HepG2 (cell line): ENCODE measurements at regions not wholly inside any gene's neighbourhood (a gene's known extent, or its start where the extent isn't known, plus 50 kb on each side); places are given as distances from the start of the nearest gene placed in this dataset.
A peak's percentile ranks its signal among the peaks of the same experiment; 100 is the strongest.

Experiments
- ATF7-NPFF ChIP-seq: sonication (generic); formaldehyde crosslinking; IDR thresholded peaks from 2 replicates; pipeline ENCODE4 v1.8.1; 2023; ENCODE audit warnings: mild to moderate bottlenecking, low read depth, missing genetic modification reagents, moderate library complexity
- BATF2 ChIP-seq: sonication (generic); formaldehyde crosslinking; IDR thresholded peaks from 2 replicates; pipeline ENCODE4 v1.8.0; 2022; ENCODE audit warnings: mild to moderate bottlenecking, missing genetic modification reagents, moderate library complexity
- GABPA ChIP-seq, 2 experiments: IDR thresholded peaks; 2 replicates each; pipeline ENCODE4 v1.6.1; 2011 to 2016; ENCODE audit warnings: low read depth in 2 of 2, low read length in 1 of 2, missing biosample characterization in 1 of 2, missing genetic modification characterization in 1 of 2
- GATAD1 ChIP-seq: IDR thresholded peaks from 2 replicates; pipeline ENCODE4 v1.6.1; 2016; ENCODE audit warnings: missing genetic modification reagents, missing compliant biosample characterization
- HHEX ChIP-seq: IDR thresholded peaks from 2 replicates; pipeline ENCODE4 v1.6.1; 2016; ENCODE audit warnings: control low read depth
- MAF1 ChIP-seq: sonication (generic); formaldehyde crosslinking; IDR thresholded peaks from 2 replicates; pipeline ENCODE4 v1.5.0; 2020; ENCODE audit warnings: missing genetic modification reagents, borderline replicate concordance
- RARG ChIP-seq: sonication (generic); formaldehyde crosslinking; IDR thresholded peaks from 2 replicates; pipeline ENCODE4 v1.4.0; 2020; ENCODE audit warnings: low read depth, mild to moderate bottlenecking, missing genetic modification reagents
- SOX6 ChIP-seq, 2 experiments: fragments of 450-650 bp in 1 of 2; sonication (generic) in 1 of 2; formaldehyde crosslinking in 1 of 2; IDR thresholded peaks; 2 replicates each; pipeline versions ENCODE4 v1.4.0 to v1.6.1; 2017 to 2020; ENCODE audit warnings: antibody characterized with exemption in 1 of 2, mild to moderate bottlenecking in 1 of 2, missing genetic modification reagents in 1 of 2
- TARDBP ChIP-seq: sonication (generic); formaldehyde crosslinking; IDR thresholded peaks from 2 replicates; pipeline ENCODE4 v1.8.0; 2022; ENCODE audit warnings: mild to moderate bottlenecking, missing genetic modification reagents
- YEATS2 ChIP-seq: sonication (generic); formaldehyde crosslinking; IDR thresholded peaks from 2 replicates; pipeline ENCODE4 v1.4.0; 2020; ENCODE audit warnings: missing genetic modification reagents, borderline replicate concordance
- YY1 ChIP-seq: IDR thresholded peaks from 2 replicates; pipeline ENCODE4 v1.6.1; 2011; ENCODE audit warnings: low read length, low read depth, moderate library complexity, mild to moderate bottlenecking; ENCODE audit not compliant: insufficient read depth, insufficient replicate concordance
- ZC3H4 ChIP-seq: sonication (generic); formaldehyde crosslinking; IDR thresholded peaks from 2 replicates; pipeline ENCODE4 v1.4.0; 2020; ENCODE audit warnings: missing genetic modification reagents, borderline replicate concordance
- ZFY ChIP-seq: sonication (generic); formaldehyde crosslinking; IDR thresholded peaks from 2 replicates; pipeline ENCODE4 v1.4.0; 2020; ENCODE audit warnings: missing genetic modification reagents
- ZNF335 ChIP-seq: sonication (generic); formaldehyde crosslinking; IDR thresholded peaks from 2 replicates; pipeline ENCODE4 v1.4.0; 2020; ENCODE audit warnings: missing genetic modification reagents
- ZNF563 ChIP-seq: sonication (generic); formaldehyde crosslinking; IDR thresholded peaks from 2 replicates; pipeline ENCODE4 v1.8.0; 2022; ENCODE audit warnings: mild to moderate bottlenecking, moderate library complexity, missing genetic modification reagents
- ZNF639 ChIP-seq: conservative IDR thresholded peaks from 2 replicates; pipeline ENCODE4 v1.6.1; 2018; ENCODE audit warnings: missing genetic modification reagents
- ZNF670 ChIP-seq: sonication (generic); formaldehyde crosslinking; IDR thresholded peaks from 2 replicates; pipeline ENCODE4 v1.8.0; 2022; ENCODE audit warnings: mild to moderate bottlenecking, missing genetic modification reagents, borderline replicate concordance
- ZNF891 ChIP-seq: sonication (generic); formaldehyde crosslinking; IDR thresholded peaks from 2 replicates; pipeline ENCODE4 v1.5.0; 2020; ENCODE audit warnings: mild to moderate bottlenecking, missing genetic modification reagents
- ZXDC ChIP-seq: sonication (generic); formaldehyde crosslinking; IDR thresholded peaks from 2 replicates; pipeline ENCODE4 v1.5.0; 2020; ENCODE audit warnings: mild to moderate bottlenecking, missing genetic modification reagents
- TF ChIP-seq, protein P1 (sequence below): sonication (generic); formaldehyde crosslinking; IDR thresholded peaks from 2 replicates; pipeline ENCODE4 v1.4.0; 2020; ENCODE audit warnings: low read depth, missing genetic modification reagents
- TF ChIP-seq, protein P2 (sequence below): sonication (generic); formaldehyde crosslinking; IDR thresholded peaks from 2 replicates; pipeline ENCODE4 v1.4.0; 2020; ENCODE audit warnings: mild to moderate bottlenecking, missing genetic modification reagents

DNA sequence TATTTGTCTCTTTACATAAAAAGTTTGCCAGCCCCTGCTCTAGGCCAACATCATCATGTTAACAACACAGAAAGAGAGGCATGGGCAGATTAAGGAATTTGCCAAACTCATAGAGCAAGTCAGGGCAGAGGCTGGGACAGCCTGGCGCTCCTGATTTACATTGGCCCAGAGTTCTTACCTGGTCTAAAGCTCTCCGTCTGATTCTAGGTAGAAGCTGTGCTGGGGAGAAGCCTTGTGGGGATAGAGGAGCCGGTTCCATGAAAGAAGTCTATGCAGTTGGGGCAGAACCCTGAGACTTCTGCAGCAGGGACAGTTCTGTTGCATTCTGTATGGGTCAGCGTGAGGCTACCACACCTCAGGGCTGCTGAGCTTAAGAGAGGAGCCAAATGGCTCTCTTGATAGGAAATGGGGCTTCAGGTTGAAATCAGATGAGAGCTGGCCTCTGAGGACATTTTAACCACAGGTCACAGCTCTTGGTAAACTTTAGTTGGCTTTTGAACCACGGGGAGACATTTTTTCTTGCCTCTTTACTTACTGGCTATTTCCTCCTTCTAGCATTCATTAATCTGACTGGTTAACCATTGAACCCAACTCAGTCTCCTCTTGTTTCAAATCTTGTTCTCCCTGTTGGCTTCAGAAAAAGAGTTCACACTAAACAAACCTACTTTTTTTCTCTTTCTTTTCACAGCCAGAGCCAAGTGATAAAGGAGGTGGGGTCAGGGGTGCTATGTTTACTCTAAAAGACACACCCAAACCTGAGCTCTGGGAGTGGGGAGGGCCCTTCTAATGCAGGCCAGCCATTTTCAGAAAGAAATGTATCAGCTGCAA, 250.7 kb downstream of the OPA1 start (continued):
- TF ChIP-seq ZXDC (CRISPR knock-in tag) (no peak), ZNF563 (CRISPR knock-in tag) (no peak), YEATS2 (CRISPR knock-in tag) (no peak), ZFY (CRISPR knock-in tag) (no peak), GATAD1 (no peak), SOX6 (IDR thresholded peaks at IDR 0.05) (no peak), SOX6 (CRISPR knock-in tag; IDR thresholded peaks at IDR 0.05) (peak; percentile 71; the same call in 1 of the 2 replicates), GABPA (IDR thresholded peaks at IDR 0.05; ENCODE audit: low read depth, low read length) (no peak), GABPA (CRISPR knock-in tag; IDR thresholded peaks at IDR 0.05; ENCODE audit: low read depth) (peak; percentile 19; the same call in 1 of the 2 replicates), MAF1 (CRISPR knock-in tag) (no peak), ZNF670 (no peak), HHEX (CRISPR knock-in tag) (no peak), BATF2 (CRISPR knock-in tag) (no peak), YY1 (peak; percentile 44), RARG (CRISPR knock-in tag) (no peak), ZNF335 (CRISPR knock-in tag) (no peak), ZNF891 (no peak), ZC3H4 (CRISPR knock-in tag) (no peak), ATF7-NPFF (CRISPR knock-in tag) (no peak), TARDBP (CRISPR knock-in tag) (no peak), ZNF639 (CRISPR knock-in tag) (no peak)
- TF ChIP-seq, protein P1, sequence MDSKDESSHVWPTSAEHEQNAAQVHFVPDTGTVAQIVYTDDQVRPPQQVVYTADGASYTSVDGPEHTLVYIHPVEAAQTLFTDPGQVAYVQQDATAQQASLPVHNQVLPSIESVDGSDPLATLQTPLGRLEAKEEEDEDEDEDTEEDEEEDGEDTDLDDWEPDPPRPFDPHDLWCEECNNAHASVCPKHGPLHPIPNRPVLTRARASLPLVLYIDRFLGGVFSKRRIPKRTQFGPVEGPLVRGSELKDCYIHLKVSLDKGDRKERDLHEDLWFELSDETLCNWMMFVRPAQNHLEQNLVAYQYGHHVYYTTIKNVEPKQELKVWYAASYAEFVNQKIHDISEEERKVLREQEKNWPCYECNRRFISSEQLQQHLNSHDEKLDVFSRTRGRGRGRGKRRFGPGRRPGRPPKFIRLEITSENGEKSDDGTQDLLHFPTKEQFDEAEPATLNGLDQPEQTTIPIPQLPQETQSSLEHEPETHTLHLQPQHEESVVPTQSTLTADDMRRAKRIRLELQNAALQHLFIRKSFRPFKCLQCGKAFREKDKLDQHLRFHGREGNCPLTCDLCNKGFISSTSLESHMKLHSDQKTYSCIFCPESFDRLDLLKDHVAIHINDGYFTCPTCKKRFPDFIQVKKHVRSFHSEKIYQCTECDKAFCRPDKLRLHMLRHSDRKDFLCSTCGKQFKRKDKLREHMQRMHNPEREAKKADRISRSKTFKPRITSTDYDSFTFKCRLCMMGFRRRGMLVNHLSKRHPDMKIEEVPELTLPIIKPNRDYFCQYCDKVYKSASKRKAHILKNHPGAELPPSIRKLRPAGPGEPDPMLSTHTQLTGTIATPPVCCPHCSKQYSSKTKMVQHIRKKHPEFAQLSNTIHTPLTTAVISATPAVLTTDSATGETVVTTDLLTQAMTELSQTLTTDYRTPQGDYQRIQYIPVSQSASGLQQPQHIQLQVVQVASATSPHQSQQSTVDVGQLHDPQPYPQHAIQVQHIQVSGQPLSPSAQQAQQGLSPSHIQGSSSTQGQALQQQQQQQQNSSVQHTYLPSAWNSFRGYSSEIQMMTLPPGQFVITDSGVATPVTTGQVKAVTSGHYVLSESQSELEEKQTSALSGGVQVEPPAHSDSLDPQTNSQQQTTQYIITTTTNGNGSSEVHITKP (CRISPR knock-in tag), result no peak
- TF ChIP-seq, protein P2, sequence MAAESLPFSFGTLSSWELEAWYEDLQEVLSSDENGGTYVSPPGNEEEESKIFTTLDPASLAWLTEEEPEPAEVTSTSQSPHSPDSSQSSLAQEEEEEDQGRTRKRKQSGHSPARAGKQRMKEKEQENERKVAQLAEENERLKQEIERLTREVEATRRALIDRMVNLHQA (CRISPR knock-in tag), result no peak
